ENCODE measurements at regions not wholly inside any gene's neighbourhood (a gene's known extent, or its start where the extent isn't known, plus 50 kb on each side); places are given as distances from the start of the nearest gene placed in this dataset.

DNA sequence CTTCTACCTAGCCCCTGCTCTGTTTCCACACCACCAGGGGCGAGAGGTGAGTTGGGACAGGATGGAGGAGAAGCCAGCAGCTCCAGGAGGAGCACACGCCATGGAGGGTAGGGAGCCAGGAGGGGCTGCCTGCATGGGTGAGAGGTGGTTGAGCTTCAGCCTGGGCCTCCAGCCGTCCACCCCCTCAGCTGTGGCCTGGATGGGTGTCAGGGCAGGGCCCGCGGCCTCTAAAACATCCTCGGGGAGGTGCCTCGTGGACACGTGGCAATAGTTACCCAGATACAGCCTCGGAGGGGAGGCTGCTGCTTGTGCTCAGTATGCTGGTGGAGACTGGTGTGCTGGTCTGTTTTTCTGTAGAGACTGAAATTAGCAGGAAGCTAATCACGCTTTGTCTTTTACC is 104.7 kb upstream of the GSE1 start:
- intact Hi-C loops (cut with DNase I) = no loop called here
- Histone ChIP-seq H3K27me3 (no peaks in the 10 kb centered on the region), H3K4me3 (no peak overlapping the region), H3K27ac (no peak overlapping the region), H3K36me3 (no peaks in the 10 kb centered on the region), H3K9me3 (no peaks in the 10 kb centered on the region), H3K4me1 (peaks cover 0 to 2% (median under 1%) of the 10 kb centered on the region in 3 donors)
- TF ChIP-seq, protein P1, sequence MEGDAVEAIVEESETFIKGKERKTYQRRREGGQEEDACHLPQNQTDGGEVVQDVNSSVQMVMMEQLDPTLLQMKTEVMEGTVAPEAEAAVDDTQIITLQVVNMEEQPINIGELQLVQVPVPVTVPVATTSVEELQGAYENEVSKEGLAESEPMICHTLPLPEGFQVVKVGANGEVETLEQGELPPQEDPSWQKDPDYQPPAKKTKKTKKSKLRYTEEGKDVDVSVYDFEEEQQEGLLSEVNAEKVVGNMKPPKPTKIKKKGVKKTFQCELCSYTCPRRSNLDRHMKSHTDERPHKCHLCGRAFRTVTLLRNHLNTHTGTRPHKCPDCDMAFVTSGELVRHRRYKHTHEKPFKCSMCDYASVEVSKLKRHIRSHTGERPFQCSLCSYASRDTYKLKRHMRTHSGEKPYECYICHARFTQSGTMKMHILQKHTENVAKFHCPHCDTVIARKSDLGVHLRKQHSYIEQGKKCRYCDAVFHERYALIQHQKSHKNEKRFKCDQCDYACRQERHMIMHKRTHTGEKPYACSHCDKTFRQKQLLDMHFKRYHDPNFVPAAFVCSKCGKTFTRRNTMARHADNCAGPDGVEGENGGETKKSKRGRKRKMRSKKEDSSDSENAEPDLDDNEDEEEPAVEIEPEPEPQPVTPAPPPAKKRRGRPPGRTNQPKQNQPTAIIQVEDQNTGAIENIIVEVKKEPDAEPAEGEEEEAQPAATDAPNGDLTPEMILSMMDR (IDR thresholded peaks at IDR 0.05) = no peak
- DNase-seq = no peak
- no peak for ATAC-seq
- WGBS, 2 donors = 92% methylated on average over 10 of the region's 10 CpGs
- no peak for FAIRE-seq

- Histone ChIP-seq H3K4me3 (no peak overlapping the region), H3K27ac (no peak overlapping the region), H3K36me3 (no peaks in the 10 kb centered on the region), H3K9me3 (no peaks in the 10 kb centered on the region), H3K27me3 (no peaks in the 10 kb centered on the region), H3K4me1 (peaks cover 0 to 7% (median 7%) of the 10 kb centered on the region in 3 donors)
- ATAC-seq (no peak), DNase-seq (no peak), FAIRE-seq (no peak)
- TF ChIP-seq, protein P1 (IDR thresholded peaks at IDR 0.05) = no peak
- WGBS, 2 donors = 88 to 90% methylated on average over 15 of the region's 15 CpGs
- intact Hi-C loops (cut with DNase I) = no loop called here
Observed at GRCh38 chr16:85508993-85509392, 104.1 kb upstream of the GSE1 start.

GRCh38 chr16:85510041-85510659 is 103.0 kb upstream of the GSE1 start:
- no peak for DNase-seq
- Histone ChIP-seq H3K9me3 (no peaks in the 10 kb centered on the region), H3K4me1 (peaks cover 4 to 18% (median 14%) of the 10 kb centered on the region in 3 donors), H3K36me3 (no peaks in the 10 kb centered on the region), H3K27me3 (no peaks in the 10 kb centered on the region), H3K27ac (no peak overlapping the region), H3K4me3 (no peak overlapping the region)
- ATAC-seq = no peak
- no peak for FAIRE-seq
- intact Hi-C loops (cut with DNase I) = no loop called here
- TF ChIP-seq, protein P1 (IDR thresholded peaks at IDR 0.05) = no peak
- 90 to 91% methylated on average over 21 of the region's 21 CpGs for WGBS, 2 donors

GRCh38 chr16:85511938-85512807 is 100.9 kb upstream of the GSE1 start:
- WGBS, 2 donors = 76 to 86% methylated on average over 24 of the region's 24 CpGs
- no peak overlapping the region for H3K4me3 ChIP-seq

More at GRCh38 chr16:85511938-85512807, 100.9 kb upstream of the GSE1 start:
- H3K27me3 ChIP-seq = no peaks in the 10 kb centered on the region
- intact Hi-C loops (cut with DNase I) = no loop called here
- H3K36me3 ChIP-seq = no peaks in the 10 kb centered on the region
- no peak for FAIRE-seq
- H3K9me3 ChIP-seq = no peaks in the 10 kb centered on the region
- TF ChIP-seq, protein P1 (IDR thresholded peaks at IDR 0.05) = no peak
- H3K27ac ChIP-seq = no peak overlapping the region
- H3K4me1 ChIP-seq = peaks cover 16 to 33% (median 23%) of the 10 kb centered on the region in 3 donors
- no peak for DNase-seq
- ATAC-seq = no peak

Measured in pancreas (tissue), 10 donors.